Neural cell (in vitro differentiated cells): ENCODE measurements at regions not wholly inside any gene's neighbourhood (a gene's known extent, or its start where the extent isn't known, plus 50 kb on each side); places are given as distances from the start of the nearest gene placed in this dataset.

Source experiments
- H2AFZ ChIP-seq: fragments of 200-600, 300-800 bp; sonication (generic), shearing (Covaris generic); 2 replicates; pipeline ENCODE4 v1.6.0; 2014; ENCODE audit warnings: low read depth, mild to moderate bottlenecking, antibody characterized with exemption, low read length, moderate library complexity
- H3F3A ChIP-seq: fragments of 200-600 bp; shearing (Covaris generic); 2 replicates; pipeline ENCODE4 v1.6.1; 2016; ENCODE audit warnings: mild to moderate bottlenecking, moderate library complexity, mixed read lengths, antibody characterized with exemption, low read length; ENCODE audit not compliant: insufficient read depth, poor library complexity, severe bottlenecking
- H3K27ac ChIP-seq: fragments of 200-600, 300-800 bp; sonication (generic), shearing (Covaris generic); 2 replicates; pipeline ENCODE4 v1.5.1; 2014; ENCODE audit warnings: mild to moderate bottlenecking, low read length, moderate library complexity
- H3K27me3 ChIP-seq: fragments of 300-800, 200-600 bp; sonication (generic), shearing (Covaris generic); 2 replicates; pipeline ENCODE4 v1.6.0; 2014; ENCODE audit warnings: mild to moderate bottlenecking, low read depth, low read length, moderate library complexity; ENCODE audit not compliant: insufficient read depth
- H3K36me3 ChIP-seq: fragments of 300-800, 200-600 bp; sonication (generic), shearing (Covaris generic); 2 replicates; pipeline ENCODE4 v1.5.1; 2014; ENCODE audit warnings: mild to moderate bottlenecking, antibody characterized with exemption, low read length, moderate library complexity; ENCODE audit not compliant: insufficient read depth
- H3K4me2 ChIP-seq: fragments of 300-800, 200-600 bp; sonication (generic), shearing (Covaris generic); 2 replicates; pipeline ENCODE4 v1.6.0; 2014; ENCODE audit warnings: mild to moderate bottlenecking, low read length
- H3K4me3 ChIP-seq: fragments of 300-800, 200-600 bp; sonication (generic), shearing (Covaris generic); 2 replicates; pipeline ENCODE4 v1.5.1; 2014; ENCODE audit warnings: mild to moderate bottlenecking, low read length, moderate library complexity
- H3K79me2 ChIP-seq: fragments of 200-600 bp; shearing (Covaris generic); replicated peaks from 2 replicates; pipeline ENCODE4 v1.6.0; 2014; ENCODE audit warnings: mild to moderate bottlenecking, low read length, moderate library complexity; ENCODE audit not compliant: insufficient read depth
- H3K9ac ChIP-seq: fragments of 300-800, 200-600 bp; sonication (generic), shearing (Covaris generic); 2 replicates; pipeline ENCODE4 v1.6.1; 2016; ENCODE audit warnings: mild to moderate bottlenecking, low read length, mixed read lengths
- H3K9me2 ChIP-seq: fragments of 200-600 bp; shearing (Covaris generic); 2 replicates; pipeline ENCODE4 v1.6.1; 2016; ENCODE audit warnings: mild to moderate bottlenecking, low read length, mixed read lengths; ENCODE audit not compliant: insufficient read depth
- H3K9me3 ChIP-seq: fragments of 200-600, 300-800 bp; sonication (generic), shearing (Covaris generic); 2 replicates; pipeline ENCODE4 v1.6.1; 2016; ENCODE audit warnings: mild to moderate bottlenecking, mixed run types, low read length, moderate library complexity, mixed read lengths
- H4K20me1 ChIP-seq: fragments of 200-600 bp; shearing (Covaris generic); 2 replicates; pipeline ENCODE4 v1.6.1; 2016; ENCODE audit warnings: mild to moderate bottlenecking, mixed run types; ENCODE audit not compliant: insufficient read depth
- EP300 ChIP-seq: fragments of 450-650 bp; conservative IDR thresholded peaks from 2 replicates; pipeline ENCODE4 v1.6.1; 2014; ENCODE audit warnings: antibody characterized with exemption, mild to moderate bottlenecking, moderate library complexity; ENCODE audit not compliant: poor library complexity, severe bottlenecking
- EZH2 ChIP-seq: fragments of 200-600, 300-800 bp; shearing (Covaris generic), sonication (generic); IDR thresholded peaks from 2 replicates; pipeline ENCODE4 v1.6.1; 2014; ENCODE audit warnings: antibody characterized with exemption, low read length, borderline replicate concordance, mild to moderate bottlenecking; ENCODE audit not compliant: insufficient read depth, poor library complexity, severe bottlenecking
- MXI1 ChIP-seq: fragments of 450-650 bp; conservative IDR thresholded peaks from 2 replicates; pipeline ENCODE4 v1.6.1; 2014; ENCODE audit warnings: antibody characterized with exemption, mild to moderate bottlenecking; ENCODE audit not compliant: poor library complexity, severe bottlenecking
- POLR2AphosphoS5 ChIP-seq: IDR thresholded peaks from 2 replicates; pipeline ENCODE4 v1.6.1; 2012
- RAD21 ChIP-seq: fragments of 450-650 bp; conservative IDR thresholded peaks from 2 replicates; pipeline ENCODE4 v1.6.1; 2014; ENCODE audit warnings: antibody characterized with exemption, mild to moderate bottlenecking, moderate library complexity
- SMC3 ChIP-seq: fragments of 450-650 bp; conservative IDR thresholded peaks from 2 replicates; pipeline ENCODE4 v1.6.1; 2014; ENCODE audit warnings: antibody characterized with exemption, mild to moderate bottlenecking, moderate library complexity; ENCODE audit not compliant: poor library complexity
- TAF1 ChIP-seq: IDR thresholded peaks from 2 replicates; pipeline ENCODE4 v1.6.1; 2012; ENCODE audit warnings: low read depth
- TF ChIP-seq, protein P1 (sequence below): fragments of 450-650 bp; IDR thresholded peaks from 2 replicates; pipeline ENCODE4 v1.5.1; 2014; ENCODE audit warnings: antibody characterized with exemption, mild to moderate bottlenecking, moderate library complexity; ENCODE audit not compliant: poor library complexity, severe bottlenecking
- TF ChIP-seq, protein P2 (sequence below): IDR thresholded peaks from 2 replicates; pipeline ENCODE4 v1.6.1; 2012; ENCODE audit warnings: borderline replicate concordance

DNA sequence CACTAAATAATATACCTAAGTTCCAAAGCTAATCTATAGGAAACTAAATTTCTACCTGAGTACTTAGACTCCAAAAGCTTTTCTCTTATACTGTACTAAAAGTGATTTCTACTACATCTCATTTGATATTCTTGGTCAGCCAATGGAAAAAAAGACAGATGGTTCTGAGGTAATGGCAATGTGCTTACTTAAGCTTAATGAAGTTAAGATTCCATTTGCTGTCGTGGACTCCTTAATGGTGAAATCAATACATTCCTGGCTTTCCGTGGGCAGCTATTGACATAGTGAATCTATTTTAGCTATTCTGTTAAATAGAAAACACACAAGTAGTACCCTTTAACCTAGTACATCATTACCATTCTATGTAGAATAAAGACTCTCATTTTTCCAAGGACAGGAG is 1825.6 kb upstream of the CDH9 start:
- H3K79me2 ChIP-seq = no peaks in the 10 kb centered on the region
- no peaks in the 10 kb centered on the region for H3K36me3 ChIP-seq
- H3F3A ChIP-seq = no peaks in the 10 kb centered on the region
- H3K9me2 ChIP-seq = no peaks in the 10 kb centered on the region
- TF ChIP-seq EP300 (no peak), EZH2 (no peak), TAF1 (no peak), SMC3 (no peak), MXI1 (no peak), POLR2AphosphoS5 (no peak), RAD21 (no peak)
- TF ChIP-seq, protein P1, sequence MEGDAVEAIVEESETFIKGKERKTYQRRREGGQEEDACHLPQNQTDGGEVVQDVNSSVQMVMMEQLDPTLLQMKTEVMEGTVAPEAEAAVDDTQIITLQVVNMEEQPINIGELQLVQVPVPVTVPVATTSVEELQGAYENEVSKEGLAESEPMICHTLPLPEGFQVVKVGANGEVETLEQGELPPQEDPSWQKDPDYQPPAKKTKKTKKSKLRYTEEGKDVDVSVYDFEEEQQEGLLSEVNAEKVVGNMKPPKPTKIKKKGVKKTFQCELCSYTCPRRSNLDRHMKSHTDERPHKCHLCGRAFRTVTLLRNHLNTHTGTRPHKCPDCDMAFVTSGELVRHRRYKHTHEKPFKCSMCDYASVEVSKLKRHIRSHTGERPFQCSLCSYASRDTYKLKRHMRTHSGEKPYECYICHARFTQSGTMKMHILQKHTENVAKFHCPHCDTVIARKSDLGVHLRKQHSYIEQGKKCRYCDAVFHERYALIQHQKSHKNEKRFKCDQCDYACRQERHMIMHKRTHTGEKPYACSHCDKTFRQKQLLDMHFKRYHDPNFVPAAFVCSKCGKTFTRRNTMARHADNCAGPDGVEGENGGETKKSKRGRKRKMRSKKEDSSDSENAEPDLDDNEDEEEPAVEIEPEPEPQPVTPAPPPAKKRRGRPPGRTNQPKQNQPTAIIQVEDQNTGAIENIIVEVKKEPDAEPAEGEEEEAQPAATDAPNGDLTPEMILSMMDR = no peak
- TF ChIP-seq, protein P2, sequence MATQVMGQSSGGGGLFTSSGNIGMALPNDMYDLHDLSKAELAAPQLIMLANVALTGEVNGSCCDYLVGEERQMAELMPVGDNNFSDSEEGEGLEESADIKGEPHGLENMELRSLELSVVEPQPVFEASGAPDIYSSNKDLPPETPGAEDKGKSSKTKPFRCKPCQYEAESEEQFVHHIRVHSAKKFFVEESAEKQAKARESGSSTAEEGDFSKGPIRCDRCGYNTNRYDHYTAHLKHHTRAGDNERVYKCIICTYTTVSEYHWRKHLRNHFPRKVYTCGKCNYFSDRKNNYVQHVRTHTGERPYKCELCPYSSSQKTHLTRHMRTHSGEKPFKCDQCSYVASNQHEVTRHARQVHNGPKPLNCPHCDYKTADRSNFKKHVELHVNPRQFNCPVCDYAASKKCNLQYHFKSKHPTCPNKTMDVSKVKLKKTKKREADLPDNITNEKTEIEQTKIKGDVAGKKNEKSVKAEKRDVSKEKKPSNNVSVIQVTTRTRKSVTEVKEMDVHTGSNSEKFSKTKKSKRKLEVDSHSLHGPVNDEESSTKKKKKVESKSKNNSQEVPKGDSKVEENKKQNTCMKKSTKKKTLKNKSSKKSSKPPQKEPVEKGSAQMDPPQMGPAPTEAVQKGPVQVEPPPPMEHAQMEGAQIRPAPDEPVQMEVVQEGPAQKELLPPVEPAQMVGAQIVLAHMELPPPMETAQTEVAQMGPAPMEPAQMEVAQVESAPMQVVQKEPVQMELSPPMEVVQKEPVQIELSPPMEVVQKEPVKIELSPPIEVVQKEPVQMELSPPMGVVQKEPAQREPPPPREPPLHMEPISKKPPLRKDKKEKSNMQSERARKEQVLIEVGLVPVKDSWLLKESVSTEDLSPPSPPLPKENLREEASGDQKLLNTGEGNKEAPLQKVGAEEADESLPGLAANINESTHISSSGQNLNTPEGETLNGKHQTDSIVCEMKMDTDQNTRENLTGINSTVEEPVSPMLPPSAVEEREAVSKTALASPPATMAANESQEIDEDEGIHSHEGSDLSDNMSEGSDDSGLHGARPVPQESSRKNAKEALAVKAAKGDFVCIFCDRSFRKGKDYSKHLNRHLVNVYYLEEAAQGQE = no peak
- H3K9me3 ChIP-seq = no peaks in the 10 kb centered on the region
- no peak overlapping the region for H3K4me2 ChIP-seq
- H4K20me1 ChIP-seq = no peaks in the 10 kb centered on the region
- no peak overlapping the region for H2AFZ ChIP-seq
- no peak overlapping the region for H3K27ac ChIP-seq
- no peak overlapping the region for H3K9ac ChIP-seq
- no peak overlapping the region for H3K4me3 ChIP-seq
- H3K27me3 ChIP-seq = no peaks in the 10 kb centered on the region

DNA sequence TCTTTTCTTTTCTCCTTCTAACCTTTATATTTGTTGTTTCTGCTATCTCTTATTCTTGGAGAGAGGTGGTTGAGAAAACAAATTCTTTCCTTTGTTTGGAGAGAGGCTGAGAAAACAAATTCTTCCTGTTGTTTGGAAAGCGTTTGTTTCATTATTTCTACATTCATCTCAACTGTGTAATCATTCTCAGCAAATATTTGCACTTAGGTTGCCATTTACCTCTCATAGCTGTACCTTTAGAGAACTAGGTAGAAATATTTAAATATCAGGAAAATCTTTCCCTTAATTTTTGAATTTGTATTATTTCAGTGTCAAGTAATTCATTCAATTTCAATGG is 1824.4 kb upstream of the CDH9 start:
- H3K9me2 ChIP-seq = no peaks in the 10 kb centered on the region

More for the DNA sequence above, 1824.4 kb upstream of the CDH9 start:
- Histone ChIP-seq H3K4me3 (no peak overlapping the region), H3K4me2 (no peak overlapping the region), H3K27ac (no peak overlapping the region), H3K27me3 (no peaks in the 10 kb centered on the region), H3K9me3 (no peaks in the 10 kb centered on the region), H3K79me2 (no peaks in the 10 kb centered on the region), H3K9ac (no peak overlapping the region), H2AFZ (no peak overlapping the region), H3K36me3 (no peaks in the 10 kb centered on the region), H4K20me1 (no peaks in the 10 kb centered on the region), H3F3A (no peaks in the 10 kb centered on the region)
- TF ChIP-seq, protein P2 = no peak
- no peak for TF ChIP-seq EZH2
- TF ChIP-seq SMC3 = no peak
- TF ChIP-seq TAF1 = no peak
- no peak for TF ChIP-seq MXI1
- no peak for TF ChIP-seq POLR2AphosphoS5
- no peak for TF ChIP-seq EP300
- no peak for TF ChIP-seq RAD21
- TF ChIP-seq, protein P1 = no peak
